Esophagus squamous epithelium (tissue), 5 donors: ENCODE measurements at regions not wholly inside any gene's neighbourhood (a gene's known extent, or its start where the extent isn't known, plus 50 kb on each side); places are given as distances from the start of the nearest gene placed in this dataset.

Experiments used
- DNase-seq: peaks from one replicate; lab custom pipeline; 2025; lab: John Stamatoyannopoulos, UW
- H3K27ac ChIP-seq, 4 donors: fragments of 200-600 bp; sonication (generic); one replicate each; pipeline ENCODE4 v1.5.1; 2016 to 2019; ENCODE audit warnings: mild to moderate bottlenecking in 1 of 4
- H3K27me3 ChIP-seq, 4 donors: fragments of 200-600 bp; sonication (generic); 1 replicate in 3 of 4; 2 replicates in 1 of 4; pipeline versions ENCODE4 v1.5.1 to v1.6.0; 2017 to 2021; ENCODE audit warnings: antibody characterized with exemption in 1 of 4
- H3K36me3 ChIP-seq, 3 donors: fragments of 200-600 bp; sonication (generic); one replicate each; pipeline ENCODE4 v1.5.1; 2016 to 2019
- H3K4me1 ChIP-seq, 3 donors: fragments of 200-600 bp; sonication (generic); one replicate each; pipeline ENCODE4 v1.5.1; 2017 to 2019
- H3K4me3 ChIP-seq, 4 donors: fragments of 200-600 bp; sonication (generic); 1 replicate in 3 of 4; 2 replicates in 1 of 4; pipeline ENCODE4 v1.5.1; 2016 to 2019; ENCODE audit warnings: mild to moderate bottlenecking in 2 of 4, moderate library complexity in 1 of 4
- H3K9me3 ChIP-seq, 3 donors: fragments of 200-600 bp; sonication (generic); one replicate each; pipeline ENCODE4 v1.5.1; 2016 to 2019
- CTCF ChIP-seq, 6 experiments: fragments of 450-650 bp in 4 of 6; fragments of 200-600 bp in 2 of 6; sonication (generic) in 2 of 6; IDR thresholded peaks; one replicate each; pipeline ENCODE4 v1.5.1; 2016 to 2019; ENCODE audit warnings: antibody characterized with exemption in 6 of 6, mild to moderate bottlenecking in 4 of 6, moderate library complexity in 4 of 6
- POLR2A ChIP-seq, 4 donors: fragments of 450-650 bp; IDR thresholded peaks; one replicate each; pipeline ENCODE4 v1.6.1; 2017; ENCODE audit warnings: antibody characterized with exemption in 4 of 4, mild to moderate bottlenecking in 4 of 4, moderate library complexity in 3 of 4
- WGBS, 2 donors: methylation state at CpG; one replicate each; pipeline ENCODE4 v1.1.5; 2018; 5-methylcytosine and 5-hydroxymethylcytosine counted together
- intact Hi-C: fragments of 100-400 bp; cut with DNase I; formaldehyde crosslinking; loops from one replicate; pipeline ENCODE4 v1.15.0; 2022
- donor health status: DM: yes; HTN: yes; CAD: no.

GRCh38 chr7:54967377-54967776, 51.4 kb upstream of the EGFR start:
- Histone ChIP-seq H3K4me1 (no peaks in the 10 kb centered on the region), H3K27ac (no peak overlapping the region), H3K36me3 (no peaks in the 10 kb centered on the region), H3K4me3 (no peak overlapping the region), H3K27me3 (no peaks in the 10 kb centered on the region), H3K9me3 (peaks cover 0 to 7% (median 0%) of the 10 kb centered on the region in 3 donors)
- TF ChIP-seq CTCF (IDR thresholded peaks at IDR 0.05) (no peak), POLR2A (IDR thresholded peaks at IDR 0.05) (no peak)
- 41 to 52% methylated on average over 8 of the region's 8 CpGs for WGBS, 2 donors
- intact Hi-C loops = no loop called here
- no peak for DNase-seq

GRCh38 chr7:54968018-54968417, 50.8 kb upstream of the EGFR start:
- Histone ChIP-seq H3K27ac (no peak overlapping the region), H3K4me3 (no peak overlapping the region), H3K27me3 (no peaks in the 10 kb centered on the region), H3K36me3 (no peaks in the 10 kb centered on the region), H3K4me1 (no peaks in the 10 kb centered on the region), H3K9me3 (peaks cover 0 to 12% (median 0%) of the 10 kb centered on the region in 3 donors)
- intact Hi-C loops = no loop called here
- WGBS, 2 donors = 83 to 90% methylated on average over 6 of the region's 6 CpGs
- no peak for TF ChIP-seq CTCF (IDR thresholded peaks at IDR 0.05)
- no peak for TF ChIP-seq POLR2A (IDR thresholded peaks at IDR 0.05)
- DNase-seq = no peak
